CD4-positive, alpha-beta T cell treated with Interleukin-21 for 1 hour (primary cell): ENCODE measurements at regions not wholly inside any gene's neighbourhood (a gene's known extent, or its start where the extent isn't known, plus 50 kb on each side); places are given as distances from the start of the nearest gene placed in this dataset.

Experiments used
- DNase-seq: peaks from one replicate; pipeline ENCODE4 v3.0.0-alpha.2; 2020

DNA sequence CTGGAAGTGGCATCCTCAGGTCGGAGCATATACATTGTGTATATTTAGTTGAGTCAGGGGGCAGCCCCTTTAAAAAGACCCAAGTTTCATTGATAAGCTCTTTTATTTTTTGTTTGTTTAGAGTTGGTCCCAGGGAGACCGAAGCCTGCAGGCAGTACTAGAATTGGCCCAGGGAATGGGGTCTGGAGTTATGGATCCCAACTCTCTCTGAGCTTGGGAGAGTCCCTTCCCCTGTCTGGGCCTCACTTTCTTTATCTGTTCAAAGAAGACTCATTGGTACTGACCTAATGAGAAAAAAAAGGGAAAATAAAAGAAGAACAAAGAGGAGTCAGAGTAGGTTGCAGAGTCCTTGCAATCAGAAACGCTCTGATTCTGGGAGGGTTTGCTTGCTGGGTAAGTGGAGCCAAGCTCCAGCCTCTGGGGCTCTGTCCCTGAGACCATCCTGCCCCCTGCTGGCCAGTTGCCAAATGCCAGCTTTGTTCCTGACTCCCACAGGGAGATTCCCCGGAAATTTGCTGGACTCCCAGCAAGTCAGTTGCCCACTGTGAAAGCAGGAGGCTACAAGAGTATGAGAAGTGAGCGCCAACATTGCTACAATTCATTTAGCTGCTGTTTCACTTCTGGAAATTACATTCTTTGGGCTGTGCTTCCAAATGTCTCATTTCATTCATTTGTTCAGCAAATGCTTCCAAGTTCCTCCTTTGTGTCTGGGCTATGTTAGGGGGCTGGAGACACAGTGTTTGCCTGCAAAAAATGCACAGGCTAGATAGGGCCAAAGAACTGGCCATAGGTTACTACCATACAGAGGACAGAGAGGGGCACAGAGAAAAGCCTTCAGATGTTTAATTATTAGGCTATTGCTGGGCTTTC lies 156.2 kb downstream of the MELK start:
- DNase-seq = peak; percentile 61

DNA sequence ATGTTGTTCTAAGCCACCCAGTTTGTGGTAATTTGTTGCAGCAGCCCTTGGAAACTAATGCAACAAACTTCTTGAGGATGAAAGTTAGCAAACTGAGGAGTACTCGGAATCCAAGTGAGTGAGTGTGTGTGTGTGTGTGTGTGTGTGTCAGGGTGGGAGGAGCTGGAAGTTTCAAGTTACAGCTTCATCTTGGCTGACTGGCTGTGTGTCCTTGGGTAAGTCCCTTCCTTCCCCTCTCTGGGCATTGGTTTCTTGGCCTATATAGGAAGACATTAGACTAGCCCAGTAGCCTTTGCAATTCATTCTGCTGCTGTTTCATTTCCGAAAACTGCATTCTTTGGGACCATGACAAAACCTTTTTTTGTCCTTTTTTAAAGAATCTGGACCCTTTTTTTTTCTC lies 157.2 kb downstream of the MELK start:
- DNase-seq = no peak

DNA sequence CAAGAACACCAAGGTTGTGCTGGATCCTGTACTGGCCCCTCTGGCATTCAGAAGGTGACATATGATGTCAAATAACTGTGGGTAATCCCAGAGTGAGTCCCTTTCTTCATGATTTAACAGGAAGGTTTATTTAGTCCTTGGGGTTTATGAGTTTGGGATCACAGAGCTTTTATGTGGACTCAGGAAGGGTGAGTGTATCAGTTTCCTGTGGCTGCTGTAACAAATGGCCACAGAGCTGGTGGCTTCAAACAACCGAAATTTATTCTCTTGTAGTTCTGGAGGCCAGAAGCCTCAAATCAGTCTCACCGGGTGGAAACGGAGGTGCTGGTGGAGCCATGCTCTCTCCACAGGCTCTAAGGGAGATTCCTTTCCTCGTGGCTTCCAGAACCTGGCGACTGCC lies 157.7 kb downstream of the MELK start:
- DNase-seq = no peak

DNA sequence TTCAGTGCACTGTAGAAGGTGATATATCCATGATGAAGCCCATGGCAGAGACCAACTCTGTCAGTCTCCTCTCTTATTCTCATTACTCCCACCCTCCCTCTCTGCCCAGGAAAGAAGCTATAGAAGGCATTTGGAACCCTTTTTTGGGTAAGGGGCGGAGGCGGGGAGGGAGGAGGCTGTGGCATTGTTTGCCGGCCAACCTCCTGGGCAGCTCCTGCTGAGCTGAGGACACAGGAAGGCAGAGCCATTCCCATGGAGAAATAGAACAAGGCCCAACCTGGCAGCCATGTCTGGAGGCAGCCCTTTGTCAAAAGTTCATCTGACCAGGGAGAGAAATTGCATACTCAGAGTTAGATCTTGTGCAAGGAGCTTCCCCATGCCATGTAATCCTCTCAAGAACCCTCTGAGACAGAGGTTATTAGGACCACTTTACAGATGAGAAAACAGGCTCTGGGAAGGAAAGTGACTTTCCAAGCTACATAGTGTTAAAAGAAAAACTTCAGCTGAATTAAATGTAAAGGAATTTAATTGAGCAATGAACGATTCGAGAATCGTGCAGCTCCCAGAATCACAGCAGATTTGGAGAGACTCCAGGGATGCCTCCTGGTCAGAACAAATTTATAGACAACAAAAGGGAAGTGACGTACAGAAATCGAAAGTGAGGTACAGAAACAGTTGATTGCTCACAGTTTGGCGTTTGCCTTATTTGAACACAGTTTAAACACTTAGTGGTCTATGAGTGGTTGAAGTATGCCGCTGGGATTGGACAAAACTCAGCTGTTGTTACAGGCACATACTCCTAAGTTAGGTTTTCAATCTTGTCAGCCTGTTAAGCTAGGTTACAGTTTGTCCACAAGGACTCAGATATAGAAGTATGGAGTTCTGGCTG lies 158.6 kb downstream of the MELK start:
- DNase-seq = peak; percentile 5

DNA sequence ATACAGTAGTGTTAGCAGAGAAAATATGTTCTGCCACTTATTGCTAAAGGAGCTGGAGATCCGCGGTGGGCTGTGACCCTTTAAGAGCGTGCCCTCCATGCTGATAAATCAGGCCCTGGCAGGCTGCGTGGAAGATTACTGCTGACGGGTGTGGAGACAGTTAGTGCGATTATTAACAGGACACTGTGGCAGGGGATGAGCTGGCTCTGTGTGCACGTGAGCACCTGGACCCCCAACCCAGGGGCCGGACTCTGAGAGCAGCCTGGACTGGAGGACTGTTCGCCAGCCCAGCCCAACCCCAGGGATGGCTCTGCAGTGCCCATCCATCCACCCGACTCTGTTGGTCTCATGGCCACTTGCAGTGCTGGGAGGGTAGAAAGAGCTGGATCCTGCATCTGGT lies 162.0 kb downstream of the MELK start:
- no peak for DNase-seq

DNA sequence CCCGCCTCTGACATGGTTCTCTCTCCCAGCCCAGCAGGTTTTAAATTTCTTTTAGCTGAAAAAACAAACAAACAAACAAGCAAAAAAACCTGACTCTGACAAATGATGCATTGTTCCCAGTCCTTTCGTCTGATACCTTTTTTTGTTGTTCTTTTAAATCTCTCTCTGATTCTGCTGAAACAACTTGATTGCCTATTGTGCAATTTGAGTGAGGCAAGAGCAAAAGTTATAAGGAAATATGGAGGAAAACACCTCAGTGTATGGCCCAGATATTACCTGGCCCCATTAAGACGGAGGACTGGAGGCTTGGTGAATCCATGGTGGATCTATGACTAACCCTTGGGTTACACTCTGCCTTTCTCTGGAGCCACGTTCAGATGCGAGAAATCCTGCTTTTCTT lies 164.0 kb downstream of the MELK start:
- DNase-seq = no peak

DNA sequence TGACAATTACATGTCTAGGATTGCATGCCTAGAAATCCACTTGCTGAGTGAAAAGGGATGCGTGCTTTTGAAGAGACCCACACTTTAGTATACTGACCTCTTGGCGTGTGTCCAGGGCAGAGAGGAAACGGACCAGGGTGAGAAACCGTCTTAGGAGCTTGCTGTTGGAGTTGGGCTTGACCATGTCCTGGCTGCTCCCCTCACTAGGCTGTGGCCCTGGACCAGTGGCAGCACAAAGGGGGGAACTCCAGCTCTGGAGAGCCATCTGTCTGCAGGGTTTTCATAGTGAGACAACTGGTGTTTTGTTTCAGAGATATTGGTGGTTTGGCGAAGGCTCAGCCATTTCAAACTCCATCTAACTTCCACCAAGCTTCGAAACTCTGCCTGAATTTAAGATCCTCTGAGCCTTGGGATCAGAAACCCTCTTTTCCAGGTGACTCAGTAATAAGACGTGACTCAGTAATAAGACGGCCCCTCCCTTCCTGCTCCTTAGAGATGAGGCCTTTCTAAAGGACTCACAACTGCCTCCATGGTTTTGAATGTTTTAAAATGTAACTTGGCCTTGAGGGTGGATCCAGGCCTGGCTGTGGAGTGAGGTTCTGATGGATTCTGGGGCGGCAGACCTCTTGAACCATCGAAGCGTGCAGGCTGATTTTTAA lies 165.8 kb downstream of the MELK start:
- DNase-seq = no peak

DNA sequence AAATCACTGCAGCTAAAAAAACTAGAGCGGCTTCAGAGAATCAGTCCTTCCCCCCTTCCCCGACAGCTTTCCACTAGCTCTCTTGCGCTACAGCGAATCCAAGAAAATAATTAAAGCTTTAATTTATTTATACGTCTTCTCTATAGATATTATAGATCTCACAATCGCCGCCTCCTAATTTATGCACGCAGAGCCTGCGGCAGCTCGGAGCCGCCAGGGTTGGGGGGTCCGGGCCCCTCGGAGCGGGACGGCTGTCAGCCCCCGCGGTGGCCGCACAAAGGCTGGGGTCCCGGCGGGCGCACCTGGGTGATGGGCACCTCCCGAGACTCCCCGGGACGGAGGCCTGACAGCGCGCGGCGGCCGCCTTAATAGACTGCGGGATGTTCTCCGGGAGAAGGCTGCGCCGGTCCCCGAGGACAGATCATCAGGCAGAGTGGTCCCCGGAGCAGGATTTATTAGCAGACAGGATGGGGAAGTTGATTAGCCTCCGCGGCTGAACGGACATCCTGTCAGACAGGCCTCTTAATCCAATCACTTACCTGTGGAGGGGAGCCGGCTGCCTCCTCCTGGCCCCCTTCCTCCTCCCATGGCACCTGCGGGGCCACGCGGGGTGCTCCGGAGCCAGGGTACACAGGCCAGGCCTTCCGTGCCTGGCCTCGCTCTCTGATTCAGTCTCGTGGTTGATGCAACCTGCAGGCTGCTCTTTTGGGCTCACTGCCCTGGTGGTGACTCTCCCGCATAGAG lies 166.8 kb downstream of the MELK start:
- no peak for DNase-seq

DNA sequence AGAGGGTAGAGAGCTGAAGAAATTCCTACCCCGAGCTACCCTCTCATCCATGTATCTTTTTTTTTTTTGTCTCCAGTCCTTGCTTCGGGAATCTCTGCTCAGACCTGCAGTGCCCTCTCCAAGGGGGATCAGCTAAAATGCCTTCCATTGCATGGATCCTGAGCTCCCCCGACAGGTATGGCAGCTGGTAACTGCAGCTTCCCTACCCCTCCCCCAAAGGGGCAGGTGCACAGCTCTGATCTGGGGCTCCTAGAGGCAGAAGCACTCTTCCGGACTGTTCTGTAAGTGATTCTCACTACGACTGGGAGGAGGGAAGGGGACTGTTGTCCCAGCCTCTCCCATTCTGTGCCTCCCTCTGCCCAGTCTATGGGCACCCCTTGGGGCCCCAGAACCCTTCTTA lies 169.6 kb downstream of the MELK start:
- DNase-seq = no peak

DNA sequence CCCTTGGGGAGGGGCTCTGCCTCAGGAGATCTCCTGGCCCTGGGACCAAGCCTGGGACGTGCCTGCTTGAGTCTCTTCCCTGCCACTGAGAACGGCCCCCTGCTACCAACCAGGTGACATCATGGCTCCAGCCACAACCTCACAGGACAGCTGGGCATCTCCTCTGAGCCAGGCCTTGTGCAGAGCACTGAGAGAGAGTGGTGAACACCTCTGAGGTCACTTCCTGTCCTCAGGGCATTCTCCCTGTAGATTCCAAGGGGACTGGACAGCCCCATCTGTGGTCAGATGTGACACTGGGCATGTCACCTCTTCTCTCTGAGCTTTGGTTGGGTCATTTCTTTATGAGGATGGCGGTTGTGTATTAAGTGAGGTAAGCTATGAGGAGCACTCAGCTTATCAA lies 172.0 kb downstream of the MELK start:
- DNase-seq = no peak

DNA sequence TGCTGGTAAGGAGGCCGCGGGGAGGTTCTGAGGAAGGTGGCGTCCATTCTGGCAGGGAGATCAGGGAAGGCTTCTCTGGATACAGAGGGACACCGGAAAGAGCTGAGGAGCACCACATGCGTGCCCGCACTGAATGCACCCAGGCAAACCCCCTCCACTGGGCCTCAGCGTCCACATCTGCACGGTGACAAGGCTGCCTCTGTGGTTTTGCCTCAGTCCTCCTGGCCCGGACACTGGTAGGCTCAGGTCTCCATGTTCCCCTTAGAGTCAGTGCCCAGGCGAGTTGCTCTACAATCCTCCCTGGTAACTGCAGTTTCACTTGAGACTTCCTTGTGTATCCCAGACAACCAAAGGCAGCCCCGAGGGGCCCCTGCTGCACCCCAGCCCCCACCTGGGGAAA lies 173.3 kb downstream of the MELK start:
- DNase-seq = no peak

DNA sequence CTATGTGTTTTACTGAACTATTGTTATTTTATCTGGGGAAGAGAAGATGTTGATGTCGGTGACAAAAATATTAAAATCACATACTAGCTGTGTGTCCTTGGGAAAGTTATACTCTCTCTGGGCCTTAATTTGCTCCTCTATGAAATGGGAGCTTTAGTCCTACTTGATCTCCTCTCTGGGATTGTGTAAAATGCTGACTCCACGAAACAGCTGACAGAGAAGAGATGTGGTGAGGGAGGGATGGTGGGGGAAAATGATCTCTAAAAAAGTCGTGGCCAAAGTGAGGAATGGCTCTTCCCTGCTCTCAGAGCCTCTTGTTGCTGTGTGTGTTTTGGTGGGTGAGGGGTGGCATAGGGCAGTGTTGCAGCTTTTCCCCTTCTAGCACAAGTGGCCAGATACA lies 173.7 kb downstream of the MELK start:
- DNase-seq = no peak

DNA sequence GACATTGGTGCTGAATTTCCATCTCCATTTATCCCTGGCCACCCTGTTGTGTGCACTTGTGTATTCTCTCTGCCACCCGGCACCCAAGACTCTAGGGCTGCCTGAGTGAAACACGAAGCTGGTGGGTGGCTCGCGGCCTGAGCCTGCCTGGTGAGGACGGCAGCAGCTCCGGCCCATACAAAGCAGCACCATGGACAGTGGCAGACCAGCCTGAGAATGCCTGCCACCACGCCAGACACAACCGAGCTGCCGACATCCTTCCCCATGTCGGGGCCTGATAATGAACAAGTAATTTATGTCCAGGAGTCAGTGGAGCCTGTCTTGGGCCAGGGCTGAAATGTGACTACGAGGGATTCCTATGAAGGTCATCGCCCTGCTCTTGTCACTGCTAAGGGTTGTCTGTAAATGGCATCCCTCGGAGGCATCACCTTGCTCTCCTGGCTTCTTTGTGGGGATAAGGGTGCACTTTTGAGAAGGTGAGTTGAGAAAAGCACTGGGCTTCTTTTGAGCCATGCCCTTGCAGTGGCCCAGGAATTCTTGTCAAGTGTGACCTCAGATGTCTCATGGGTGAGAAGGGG lies 175.7 kb downstream of the MELK start:
- DNase-seq = no peak

DNA sequence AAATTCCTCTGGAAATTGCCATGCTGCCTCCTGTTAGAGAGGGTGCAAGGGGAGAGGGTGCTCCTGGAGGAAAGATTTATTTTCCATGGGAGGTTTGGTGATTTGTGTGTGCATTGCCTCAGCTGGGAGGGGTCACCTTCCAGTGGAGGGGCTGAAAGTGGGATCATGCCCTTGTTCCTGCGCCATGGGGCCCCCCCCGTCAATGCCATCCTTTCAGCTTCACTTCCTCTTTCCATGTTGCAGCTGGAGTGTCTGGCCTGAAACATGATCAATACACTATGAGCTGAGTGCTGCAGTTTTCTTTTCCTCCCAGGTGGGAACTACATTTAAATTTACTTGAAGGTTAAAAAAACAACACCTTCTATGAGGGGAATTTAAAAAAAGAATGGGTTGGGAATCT lies 176.8 kb downstream of the MELK start:
- no peak for DNase-seq

DNA sequence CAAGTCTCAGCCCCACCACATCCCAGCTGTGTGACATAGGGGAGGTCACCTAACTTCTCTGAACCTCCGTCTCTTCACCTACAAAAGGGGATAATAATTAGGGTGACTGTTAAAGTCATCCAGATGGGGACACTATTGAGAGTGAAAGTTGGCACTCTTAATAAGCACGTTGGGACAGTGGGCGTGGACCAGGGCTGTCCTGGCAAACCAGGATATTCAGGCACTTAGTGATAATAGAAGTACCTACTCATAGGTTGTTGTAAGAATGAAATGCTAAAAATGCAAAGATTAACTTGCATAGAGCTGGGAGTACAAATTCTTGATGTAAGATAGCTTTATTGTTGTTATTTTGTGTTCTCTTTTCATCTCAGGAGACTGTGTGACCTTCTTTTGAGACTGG lies 177.9 kb downstream of the MELK start:
- no peak for DNase-seq

DNA sequence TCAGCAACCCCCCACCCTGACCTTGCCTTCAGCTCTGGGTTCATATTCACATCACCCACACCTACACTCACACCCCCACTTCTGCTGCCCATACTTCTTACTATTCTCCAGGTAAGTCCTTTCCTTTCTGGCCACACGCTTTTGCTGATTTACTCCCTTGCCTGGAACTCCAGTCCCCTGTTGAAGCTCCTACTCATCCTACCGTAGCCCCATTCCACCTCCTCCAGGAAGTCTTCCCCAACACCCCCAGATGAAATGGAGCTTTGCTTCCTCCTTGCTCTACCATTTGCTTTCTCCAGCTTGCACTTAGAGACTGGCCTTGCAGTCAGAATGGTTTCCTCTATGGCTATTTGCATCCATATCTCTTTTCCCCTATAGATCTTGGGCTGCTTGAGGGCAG lies 182.3 kb downstream of the MELK start:
- no peak for DNase-seq

DNA sequence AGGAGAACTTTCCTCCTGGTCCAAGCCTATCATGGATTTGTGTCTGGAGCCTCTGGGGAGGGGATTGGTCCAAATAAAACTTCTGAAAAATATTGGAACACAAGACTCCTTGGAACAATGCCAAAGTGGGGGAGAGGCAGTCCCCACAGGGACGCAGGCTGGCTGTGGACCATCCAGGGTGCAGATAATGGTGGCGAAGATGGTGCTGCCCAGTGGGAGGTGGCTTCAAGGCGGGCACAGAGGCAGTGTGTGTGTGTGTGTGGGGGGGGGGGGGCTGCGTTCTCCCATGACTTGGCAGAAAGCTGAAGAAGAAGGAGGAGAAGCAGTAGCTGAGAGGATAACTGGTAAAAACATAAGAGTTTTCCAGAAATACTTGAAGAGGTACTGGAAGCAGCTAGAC lies 186.4 kb downstream of the MELK start:
- no peak for DNase-seq

DNA sequence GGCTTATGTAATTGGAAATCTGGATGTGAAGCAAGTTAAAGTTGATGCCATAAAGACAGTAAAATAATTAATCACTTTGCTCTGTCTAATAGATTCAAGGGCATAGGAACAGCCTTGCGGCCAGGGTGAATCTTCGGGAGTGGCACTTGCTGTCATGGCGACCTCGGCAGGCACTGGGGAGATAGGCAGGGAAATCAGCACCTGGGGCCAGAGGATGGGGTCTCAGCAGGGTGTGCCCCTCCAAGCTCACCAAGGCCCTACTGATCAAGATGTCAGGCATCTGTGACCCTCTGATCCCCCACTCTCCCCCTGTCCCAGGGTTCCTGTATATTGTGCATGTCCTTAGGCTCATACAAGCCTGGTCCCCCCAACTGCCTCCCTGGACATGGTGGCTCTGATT lies 187.3 kb downstream of the MELK start:
- DNase-seq = no peak

DNA sequence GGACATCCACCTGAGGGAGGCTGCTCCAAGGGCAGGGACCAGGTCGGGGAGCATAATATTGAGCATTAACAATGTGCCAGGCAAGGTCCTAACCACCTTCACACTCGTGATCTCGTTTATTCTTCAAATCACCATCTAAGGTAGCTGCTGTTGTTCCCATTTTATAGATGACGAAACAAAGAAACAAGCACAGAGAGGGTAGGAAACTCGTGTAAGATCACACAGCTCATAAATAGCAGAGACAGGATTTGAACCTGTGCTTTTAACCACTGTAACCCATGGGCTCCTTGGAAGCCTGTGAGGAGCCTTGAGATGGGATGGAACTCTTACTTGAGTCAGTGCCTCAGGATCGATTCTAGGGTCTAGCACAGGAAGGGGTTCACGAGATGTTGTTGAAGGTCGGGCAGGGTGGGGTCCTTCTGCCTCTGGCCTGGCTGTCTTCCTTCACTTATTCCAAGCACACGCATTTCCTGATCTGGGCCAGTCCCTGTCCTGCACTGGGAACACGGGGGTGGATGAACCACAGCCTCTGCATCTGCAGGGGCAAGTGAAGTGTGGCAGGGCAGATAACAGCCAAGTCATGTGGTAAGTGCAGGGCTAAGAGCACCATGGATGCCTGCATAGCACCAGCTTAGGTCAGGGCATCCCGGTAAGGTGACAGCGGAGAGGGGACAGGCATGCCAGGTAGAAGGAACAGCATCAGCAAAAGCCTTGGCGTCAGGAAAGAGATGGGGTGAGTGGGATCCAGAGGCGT lies 188.1 kb downstream of the MELK start:
- no peak for DNase-seq

DNA sequence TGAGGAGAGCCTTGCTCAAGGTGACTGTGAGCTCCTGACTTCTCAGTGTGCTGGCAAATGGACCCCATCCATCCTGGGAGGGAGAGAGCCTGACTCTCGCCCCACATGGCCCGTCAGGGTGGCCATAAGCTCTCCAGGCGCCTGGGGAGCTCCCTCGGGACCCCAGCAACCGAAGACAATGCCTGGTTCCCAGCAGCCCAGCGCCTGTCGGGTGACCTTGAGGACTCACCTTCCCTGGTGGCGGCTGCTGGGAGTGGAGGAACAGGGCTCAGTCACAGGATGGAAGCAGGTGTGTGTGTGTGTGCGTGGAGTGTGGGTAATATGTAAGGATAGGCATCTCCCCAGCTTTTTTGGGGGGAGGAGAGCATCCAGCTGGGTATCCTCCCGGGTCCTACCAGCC lies 190.3 kb downstream of the MELK start:
- DNase-seq = no peak

DNA sequence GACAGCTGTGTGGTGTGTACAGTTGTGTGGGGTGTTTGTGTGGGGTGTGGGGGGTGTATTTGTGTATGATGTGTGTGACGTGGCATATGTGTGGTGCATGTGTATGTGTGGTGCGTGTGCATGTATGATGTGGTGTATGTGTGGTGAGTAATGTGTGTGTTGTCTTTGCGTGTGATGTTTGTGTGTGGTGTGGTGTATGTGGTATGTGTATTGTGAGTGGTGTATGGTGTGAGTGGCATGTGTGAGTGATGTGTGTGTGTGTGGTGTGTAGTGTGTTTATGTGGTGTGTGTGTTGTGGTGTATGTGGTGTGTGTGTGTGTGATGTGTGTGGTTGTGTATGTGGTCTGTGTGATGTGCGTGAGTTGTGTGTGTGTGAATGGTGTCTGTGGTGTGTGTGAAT lies 191.1 kb downstream of the MELK start:
- DNase-seq = no peak
